Endothelial cell of umbilical vein (primary cell): ENCODE measurements at regions not wholly inside any gene's neighbourhood (a gene's known extent, or its start where the extent isn't known, plus 50 kb on each side); places are given as distances from the start of the nearest gene placed in this dataset.

Experiments
- BruUV-seq: library from RNA; stranded (reverse); fragments of 400-500 nt; replicated peaks from 2 replicates; lab custom pipeline; 2021; lab: Mats Ljungman, UMichigan
- CTCF ChIA-PET: fragments of 300-600, 350-600 bp; sonication (Branson Sonifier 250); formaldehyde crosslinking; loops from one replicate; lab custom pipeline; 2021; ENCODE audit warnings: antibody characterized with exemption, inconsistent platforms; lab: Charles Lee
- POLR2A ChIA-PET: fragments of 300-600, 350-600 bp; sonication (Branson Sonifier 250); formaldehyde crosslinking; loops from one replicate; lab custom pipeline; 2021; ENCODE audit warnings: antibody characterized with exemption, inconsistent platforms; lab: Charles Lee
- DNase-seq: peaks from one replicate; pipeline ENCODE4 v3.0.0-alpha.2; 2011; ENCODE audit warnings: low read depth, low spot score
- FAIRE-seq: peaks from 2 replicates; lab custom pipeline; 2011; peaks lifted over from hg19 to GRCh38; lab: Jason Lieb, UNC
- H2AFZ ChIP-seq: 2 replicates; pipeline ENCODE4 v1.6.0; 2012; ENCODE audit warnings: low read depth, low read length, control low read depth, inconsistent platforms
- H3K27ac ChIP-seq: 2 replicates; pipeline ENCODE4 v1.5.1; 2011; ENCODE audit warnings: low read depth, mild to moderate bottlenecking, control low read depth, low read length, moderate library complexity; ENCODE audit not compliant: insufficient read depth
- H3K27me3 ChIP-seq, 2 experiments: 2 replicates each; pipeline versions ENCODE4 v1.6.0 to v1.6.1; 2011; ENCODE audit warnings: low read length in 2 of 2, mixed read lengths in 1 of 2; ENCODE audit not compliant: control insufficient read depth in 2 of 2, insufficient read depth in 2 of 2
- H3K36me3 ChIP-seq, 2 experiments: 2 replicates in 1 of 2; 3 replicates in 1 of 2; pipeline ENCODE4 v1.5.1; 2011; ENCODE audit warnings: low read length in 2 of 2, mild to moderate bottlenecking in 1 of 2, moderate library complexity in 1 of 2; ENCODE audit not compliant: control insufficient read depth in 2 of 2, insufficient read depth in 2 of 2; ENCODE audit errors: extremely low read depth in 1 of 2
- H3K4me1 ChIP-seq: 3 replicates; pipeline ENCODE4 v1.5.1; 2011; ENCODE audit warnings: mild to moderate bottlenecking, low read length; ENCODE audit not compliant: control insufficient read depth, insufficient read depth; ENCODE audit errors: extremely low read depth
- H3K4me2 ChIP-seq: 2 replicates; pipeline ENCODE4 v1.6.1; 2011; ENCODE audit warnings: low read length, control low read depth, mixed read lengths; ENCODE audit not compliant: insufficient read depth
- H3K4me3 ChIP-seq, 3 experiments: fragments of 200-600 bp in 1 of 3; sonication (generic), shearing (Covaris generic) in 1 of 3; replicated peaks in 1 of 3; 2 replicates each; pipeline ENCODE4 v1.5.1; 2011 to 2016; ENCODE audit warnings: control low read depth in 3 of 3, low read length in 3 of 3, mild to moderate bottlenecking in 2 of 3, inconsistent platforms in 1 of 3, low read depth in 1 of 3, moderate library complexity in 1 of 3; ENCODE audit not compliant: insufficient read depth in 1 of 3
- H3K79me2 ChIP-seq: 2 replicates; pipeline ENCODE4 v1.6.0; 2012; ENCODE audit warnings: low read length, inconsistent platforms; ENCODE audit not compliant: control insufficient read depth, insufficient read depth
- H3K9ac ChIP-seq: replicated peaks from 2 replicates; pipeline ENCODE3; 2011; ENCODE audit warnings: low read length, control low read depth; ENCODE audit not compliant: insufficient read depth; ENCODE audit errors: extremely low read depth
- H3K9me1 ChIP-seq: replicated peaks from 3 replicates; pipeline ENCODE4 v1.6.0; 2011; ENCODE audit warnings: mild to moderate bottlenecking, low read length; ENCODE audit not compliant: control insufficient read depth, insufficient read depth; ENCODE audit errors: extremely low read depth
- H3K9me3 ChIP-seq: replicated peaks from 2 replicates; pipeline ENCODE4 v1.5.1; 2012; ENCODE audit warnings: low read length, inconsistent platforms; ENCODE audit not compliant: control insufficient read depth, insufficient read depth
- H4K20me1 ChIP-seq: replicated peaks from 2 replicates; pipeline ENCODE3; 2011; ENCODE audit warnings: mild to moderate bottlenecking, low read length; ENCODE audit not compliant: control insufficient read depth, insufficient read depth; ENCODE audit errors: extremely low read depth
- CTCF ChIP-seq, 2 donors: IDR thresholded peaks; 1 replicate in 1 of 2; 2 replicates in 1 of 2; pipeline ENCODE4 v1.5.1; 2011; ENCODE audit warnings: low read length in 2 of 2, mild to moderate bottlenecking in 2 of 2, moderate library complexity in 2 of 2, control low read depth in 1 of 2, inconsistent platforms in 1 of 2, low read depth in 1 of 2; ENCODE audit not compliant: insufficient read depth in 1 of 2; ENCODE audit errors: extremely low read depth in 1 of 2
- EZH2 ChIP-seq: IDR thresholded peaks from 2 replicates; pipeline ENCODE4 v1.6.1; 2012; ENCODE audit warnings: borderline replicate concordance, low read depth, mild to moderate bottlenecking, moderate library complexity, low read length, inconsistent platforms; ENCODE audit not compliant: severe bottlenecking
- FOS ChIP-seq: IDR thresholded peaks from 2 replicates; pipeline ENCODE4 v1.6.1; 2011; ENCODE audit warnings: mild to moderate bottlenecking, low read length, moderate library complexity, borderline replicate concordance; ENCODE audit not compliant: insufficient read depth
- GATA2 ChIP-seq: IDR thresholded peaks from 2 replicates; pipeline ENCODE4 v1.7.0; 2011; ENCODE audit warnings: low read depth, mild to moderate bottlenecking, moderate library complexity, mixed read lengths, low read length; ENCODE audit not compliant: insufficient read length, insufficient read depth
- JUN ChIP-seq: IDR thresholded peaks from 2 replicates; pipeline ENCODE4 v1.6.1; 2011; ENCODE audit warnings: borderline replicate concordance, low read depth; ENCODE audit not compliant: insufficient read length, insufficient read depth
- MAX ChIP-seq: IDR thresholded peaks from 2 replicates; pipeline ENCODE4 v1.6.1; 2011; ENCODE audit not compliant: insufficient read depth, insufficient read length
- MYC ChIP-seq: IDR thresholded peaks from one replicate; pipeline ENCODE4 v1.6.1; 2011; ENCODE audit warnings: mild to moderate bottlenecking, low read depth, low read length
- POLR2A ChIP-seq: IDR thresholded peaks from 2 replicates; pipeline ENCODE4 v1.6.1; 2012; ENCODE audit warnings: low read depth, mild to moderate bottlenecking, control low read depth, low read length
- POLR2AphosphoS5 ChIP-seq: IDR thresholded peaks from 2 replicates; pipeline ENCODE4 v1.6.1; 2012; ENCODE audit warnings: low read depth, mild to moderate bottlenecking, control low read depth, low read length, moderate library complexity; ENCODE audit not compliant: insufficient read depth
- dilution Hi-C: fragments of 300-500 bp; cut with MboI; formaldehyde crosslinking; loops from one replicate; pipeline ENCODE4 v1.15.0; 2019; ENCODE audit warnings: low sequenced_read_pairs; ENCODE audit not compliant: extremely low pct_ligation_motif_present
- intact Hi-C: fragments of 100-400 bp; cut with micrococcal nuclease; formaldehyde crosslinking; loops from one replicate; pipeline ENCODE4 v1.10.0; 2022

- intact Hi-C loops: no loop called here
- DNase-seq: no peak
- CTCF ChIA-PET: interaction anchor here (1.6 kb wide), 1 partner anchor 120 kb away, joined by 5 read pairs; no protein-coding TSS in a partner anchor
These were observed 290.9 kb upstream of the ZMIZ1 start for GRCh38 chr10:78777867-78778266.

More at GRCh38 chr10:78777867-78778266, 290.9 kb upstream of the ZMIZ1 start:
- H3K27ac ChIP-seq: no peak overlapping the region
- no peaks in the 10 kb centered on the region for H3K79me2 ChIP-seq
- H3K27me3 ChIP-seq: peaks cover 2 to 3% of the 10 kb centered on the region in 2 experiments
- H3K4me1 ChIP-seq: no peaks in the 10 kb centered on the region
- no peaks in the 10 kb centered on the region for H4K20me1 ChIP-seq
- no peaks in the 10 kb centered on the region for H3K36me3 ChIP-seq
- no peak overlapping the region for H3K9ac ChIP-seq
- H2AFZ ChIP-seq: no peak overlapping the region
- no peaks in the 10 kb centered on the region for H3K9me1 ChIP-seq
- FAIRE-seq: no peak
- TF ChIP-seq MAX: no peak
- no peak for TF ChIP-seq EZH2
- TF ChIP-seq MYC: no peak
- TF ChIP-seq POLR2AphosphoS5: no peak
- no peak for TF ChIP-seq JUN
- no peak for TF ChIP-seq FOS
- TF ChIP-seq GATA2: no peak
- no peak for TF ChIP-seq CTCF (IDR thresholded peaks at IDR 0.05; ENCODE audit: extremely low read depth in 1 of 2, insufficient read depth in 1 of 2, low read depth in 1 of 2, low read length in 2 of 2)
- no peak for TF ChIP-seq POLR2A
- BruUV-seq: no TSS peak
- POLR2A ChIA-PET: no interaction called here
- no peaks in the 10 kb centered on the region for H3K9me3 ChIP-seq
- dilution Hi-C loops: no loop called here
- no peak overlapping the region for H3K4me2 ChIP-seq
- no peak overlapping the region for H3K4me3 ChIP-seq
